ENCODE measurements at regions not wholly inside any gene's neighbourhood (a gene's known extent, or its start where the extent isn't known, plus 50 kb on each side); places are given as distances from the start of the nearest gene placed in this dataset.

- TF ChIP-seq, protein P1, sequence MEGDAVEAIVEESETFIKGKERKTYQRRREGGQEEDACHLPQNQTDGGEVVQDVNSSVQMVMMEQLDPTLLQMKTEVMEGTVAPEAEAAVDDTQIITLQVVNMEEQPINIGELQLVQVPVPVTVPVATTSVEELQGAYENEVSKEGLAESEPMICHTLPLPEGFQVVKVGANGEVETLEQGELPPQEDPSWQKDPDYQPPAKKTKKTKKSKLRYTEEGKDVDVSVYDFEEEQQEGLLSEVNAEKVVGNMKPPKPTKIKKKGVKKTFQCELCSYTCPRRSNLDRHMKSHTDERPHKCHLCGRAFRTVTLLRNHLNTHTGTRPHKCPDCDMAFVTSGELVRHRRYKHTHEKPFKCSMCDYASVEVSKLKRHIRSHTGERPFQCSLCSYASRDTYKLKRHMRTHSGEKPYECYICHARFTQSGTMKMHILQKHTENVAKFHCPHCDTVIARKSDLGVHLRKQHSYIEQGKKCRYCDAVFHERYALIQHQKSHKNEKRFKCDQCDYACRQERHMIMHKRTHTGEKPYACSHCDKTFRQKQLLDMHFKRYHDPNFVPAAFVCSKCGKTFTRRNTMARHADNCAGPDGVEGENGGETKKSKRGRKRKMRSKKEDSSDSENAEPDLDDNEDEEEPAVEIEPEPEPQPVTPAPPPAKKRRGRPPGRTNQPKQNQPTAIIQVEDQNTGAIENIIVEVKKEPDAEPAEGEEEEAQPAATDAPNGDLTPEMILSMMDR (IDR thresholded peaks at IDR 0.05), result no peak
- TF ChIP-seq POLR2A (IDR thresholded peaks at IDR 0.05), result no peak
- TF ChIP-seq POLR2AphosphoS5 (IDR thresholded peaks at IDR 0.05), result no peak
Measured at GRCh38 chr14:65849091-65849490, 436.6 kb downstream of the FUT8 start.
